ENCODE measurements at regions not wholly inside any gene's neighbourhood (a gene's known extent, or its start where the extent isn't known, plus 50 kb on each side); places are given as distances from the start of the nearest gene placed in this dataset.

- H3K4me1 Mint-ChIP-seq (ENCODE audit: low read depth) = no peaks in the 10 kb centered on the region
- H3K27ac Mint-ChIP-seq = no peak overlapping the region
- no peaks in the 10 kb centered on the region for H3K27me3 Mint-ChIP-seq
- DNase-seq (ENCODE audit: low spot score, unreplicated experiment) = no peak
- H3K4me3 Mint-ChIP-seq (ENCODE audit: low read depth) = no peak overlapping the region
- peaks cover 5% of the 10 kb centered on the region for H3K9me3 Mint-ChIP-seq (ENCODE audit: low read depth)
- no peaks in the 10 kb centered on the region for H3K36me3 Mint-ChIP-seq (ENCODE audit: insufficient read depth)
- no peak for TF ChIP-seq CTCF (IDR thresholded peaks at IDR 0.05; ENCODE audit: unreplicated experiment)
These were observed 196.1 kb downstream of the ZNF330 start for GRCh38 chr4:141416677-141417363.

GRCh38 chr4:141417387-141417786 is 196.7 kb downstream of the ZNF330 start:
- no peak for TF ChIP-seq CTCF (IDR thresholded peaks at IDR 0.05; ENCODE audit: unreplicated experiment)
- Mint-ChIP-seq H3K36me3 (ENCODE audit: insufficient read depth) (no peaks in the 10 kb centered on the region), H3K9me3 (ENCODE audit: low read depth) (peaks cover 5% of the 10 kb centered on the region), H3K27ac (no peak overlapping the region), H3K4me1 (ENCODE audit: low read depth) (no peaks in the 10 kb centered on the region), H3K4me3 (ENCODE audit: low read depth) (no peak overlapping the region), H3K27me3 (no peaks in the 10 kb centered on the region)
- DNase-seq (ENCODE audit: low spot score, unreplicated experiment) = no peak

- Mint-ChIP-seq H3K27ac (no peak overlapping the region), H3K27me3 (no peaks in the 10 kb centered on the region), H3K4me1 (ENCODE audit: low read depth) (no peaks in the 10 kb centered on the region), H3K9me3 (ENCODE audit: low read depth) (peaks cover 5% of the 10 kb centered on the region), H3K4me3 (ENCODE audit: low read depth) (no peak overlapping the region), H3K36me3 (ENCODE audit: insufficient read depth) (no peaks in the 10 kb centered on the region)
- DNase-seq (ENCODE audit: low spot score, unreplicated experiment) = no peak
- no peak for TF ChIP-seq CTCF (IDR thresholded peaks at IDR 0.05; ENCODE audit: unreplicated experiment)
These were observed 204.4 kb downstream of the ZNF330 start for GRCh38 chr4:141425124-141425523.

- no peak overlapping the region for H3K4me3 Mint-ChIP-seq (ENCODE audit: low read depth)
- no peak for TF ChIP-seq CTCF (IDR thresholded peaks at IDR 0.05; ENCODE audit: unreplicated experiment)
- DNase-seq (ENCODE audit: low spot score, unreplicated experiment) = no peak
- no peaks in the 10 kb centered on the region for H3K9me3 Mint-ChIP-seq (ENCODE audit: low read depth)
- no peaks in the 10 kb centered on the region for H3K36me3 Mint-ChIP-seq (ENCODE audit: insufficient read depth)
- no peak overlapping the region for H3K27ac Mint-ChIP-seq
- H3K27me3 Mint-ChIP-seq = no peaks in the 10 kb centered on the region
- H3K4me1 Mint-ChIP-seq (ENCODE audit: low read depth) = no peaks in the 10 kb centered on the region
These were observed 207.1 kb downstream of the ZNF330 start for GRCh38 chr4:141427726-141428296.

- peaks cover 4% of the 10 kb centered on the region for H3K9me3 Mint-ChIP-seq (ENCODE audit: low read depth)
- H3K4me1 Mint-ChIP-seq (ENCODE audit: low read depth) = no peaks in the 10 kb centered on the region
- no peaks in the 10 kb centered on the region for H3K36me3 Mint-ChIP-seq (ENCODE audit: insufficient read depth)
- DNase-seq (ENCODE audit: low spot score, unreplicated experiment) = no peak
- no peak for TF ChIP-seq CTCF (IDR thresholded peaks at IDR 0.05; ENCODE audit: unreplicated experiment)
- H3K27ac Mint-ChIP-seq = no peak overlapping the region
- no peaks in the 10 kb centered on the region for H3K27me3 Mint-ChIP-seq
- no peak overlapping the region for H3K4me3 Mint-ChIP-seq (ENCODE audit: low read depth)
These were observed 206.4 kb upstream of the IL15 start for GRCh38 chr4:141429933-141430332.

Measured in progenitor cell of endocrine pancreas (in vitro differentiated cells).